ENCODE measurements at regions not wholly inside any gene's neighbourhood (a gene's known extent, or its start where the extent isn't known, plus 50 kb on each side); places are given as distances from the start of the nearest gene placed in this dataset.

- H3F3A ChIP-seq (ENCODE audit: insufficient read depth, low read depth): no peaks in the 10 kb centered on the region
- H3K27me3 ChIP-seq (ENCODE audit: insufficient read depth, low read depth): no peaks in the 10 kb centered on the region
- no peaks in the 10 kb centered on the region for H3K9me3 ChIP-seq (ENCODE audit: insufficient read depth, low read depth)
- no peaks in the 10 kb centered on the region for H3K4me1 ChIP-seq (replicated peaks; ENCODE audit: insufficient read depth)
- H3K36me3 ChIP-seq (ENCODE audit: low read depth): no peaks in the 10 kb centered on the region
- no peaks in the 10 kb centered on the region for H3K79me2 ChIP-seq (ENCODE audit: low read depth)
- no peak overlapping the region for H2AFZ ChIP-seq
- no peak for TF ChIP-seq CTCF (conservative IDR thresholded peaks at IDR 0.05)
- TF ChIP-seq EZH2 (IDR thresholded peaks at IDR 0.05; ENCODE audit: low read depth): no peak
- no TSS peak for BruUV-seq (replicated peaks)
- H4K20me1 ChIP-seq (ENCODE audit: insufficient read depth): no peaks in the 10 kb centered on the region
- ChIA-PET POLR2A (ENCODE audit: unreplicated experiment) (no interaction called here), CTCF (no interaction called here)
- intact Hi-C loops (cut with micrococcal nuclease; ENCODE audit: unreplicated experiment): no loop called here
- 0 out of 2 replicates have a peak, but pooled peaks cover 7% of the 10 kb centered on the region for H3K9me2 ChIP-seq (ENCODE audit: insufficient read depth)
- DNase-seq: no peak
- no peak overlapping the region for H3K4me2 ChIP-seq
- H3K27ac ChIP-seq: no peak overlapping the region
- no peak overlapping the region for H3K4me3 ChIP-seq
Measured at GRCh38 chr2:59428940-59429339, 1124.5 kb downstream of the BCL11A start.

GRCh38 chr2:59427980-59428379 is 1125.5 kb downstream of the BCL11A start:
- Histone ChIP-seq H3K36me3 (ENCODE audit: low read depth) (no peaks in the 10 kb centered on the region), H3K4me2 (no peak overlapping the region), H4K20me1 (ENCODE audit: insufficient read depth) (no peaks in the 10 kb centered on the region), H3K4me3 (no peak overlapping the region), H2AFZ (no peak overlapping the region), H3K27ac (no peak overlapping the region), H3K4me1 (replicated peaks; ENCODE audit: insufficient read depth) (no peaks in the 10 kb centered on the region), H3F3A (ENCODE audit: insufficient read depth, low read depth) (no peaks in the 10 kb centered on the region), H3K9me3 (ENCODE audit: insufficient read depth, low read depth) (no peaks in the 10 kb centered on the region), H3K27me3 (ENCODE audit: insufficient read depth, low read depth) (no peaks in the 10 kb centered on the region), H3K79me2 (ENCODE audit: low read depth) (no peaks in the 10 kb centered on the region), H3K9me2 (ENCODE audit: insufficient read depth) (0 out of 2 replicates have a peak, but pooled peaks cover 7% of the 10 kb centered on the region)
- BruUV-seq (replicated peaks): no TSS peak
- CTCF ChIA-PET: no interaction called here
- POLR2A ChIA-PET (ENCODE audit: unreplicated experiment): no interaction called here
- intact Hi-C loops (cut with micrococcal nuclease; ENCODE audit: unreplicated experiment): no loop called here
- TF ChIP-seq EZH2 (IDR thresholded peaks at IDR 0.05; ENCODE audit: low read depth) (no peak), CTCF (conservative IDR thresholded peaks at IDR 0.05) (no peak)
- no peak for DNase-seq

GRCh38 chr2:59425247-59425646 is 1128.2 kb downstream of the BCL11A start:
- Histone ChIP-seq H3F3A (ENCODE audit: insufficient read depth, low read depth) (no peaks in the 10 kb centered on the region), H3K4me2 (no peak overlapping the region), H2AFZ (no peak overlapping the region), H3K4me3 (no peak overlapping the region), H3K27me3 (ENCODE audit: insufficient read depth, low read depth) (no peaks in the 10 kb centered on the region), H3K4me1 (replicated peaks; ENCODE audit: insufficient read depth) (no peaks in the 10 kb centered on the region), H3K27ac (no peak overlapping the region), H3K9me2 (ENCODE audit: insufficient read depth) (0 out of 2 replicates have a peak, but pooled peaks cover 7% of the 10 kb centered on the region), H3K79me2 (ENCODE audit: low read depth) (no peaks in the 10 kb centered on the region), H3K36me3 (ENCODE audit: low read depth) (no peaks in the 10 kb centered on the region), H3K9me3 (ENCODE audit: insufficient read depth, low read depth) (no peaks in the 10 kb centered on the region), H4K20me1 (ENCODE audit: insufficient read depth) (no peaks in the 10 kb centered on the region)
- no TSS peak for BruUV-seq (replicated peaks)
- intact Hi-C loops (cut with micrococcal nuclease; ENCODE audit: unreplicated experiment): no loop called here
- no peak for DNase-seq
- ChIA-PET POLR2A (ENCODE audit: unreplicated experiment) (no interaction called here), CTCF (no interaction called here)
- no peak for TF ChIP-seq EZH2 (IDR thresholded peaks at IDR 0.05; ENCODE audit: low read depth)
- TF ChIP-seq CTCF (conservative IDR thresholded peaks at IDR 0.05): no peak

All from PC-9 (cell line).